Endometrial microvascular endothelial cells (primary cell): ENCODE measurements at regions not wholly inside any gene's neighbourhood (a gene's known extent, or its start where the extent isn't known, plus 50 kb on each side); places are given as distances from the start of the nearest gene placed in this dataset.

ENCODE experiments used
- in situ Hi-C: cut with HindIII; loops from 2 replicates; pipeline ENCODE4 v1.10.0; 2017; ENCODE audit warnings: low sequenced_read_pairs, low pct_unique_long_range_greater_than_20kb; ENCODE audit errors: inconsistent ontology term

GRCh38 chr7:4603843-4604231, 78.3 kb upstream of the FOXK1 start:
- in situ Hi-C loops = loop anchor here (10.0 kb wide), 1 partner anchor 141 kb away; no protein-coding TSS in a partner anchor

DNA sequence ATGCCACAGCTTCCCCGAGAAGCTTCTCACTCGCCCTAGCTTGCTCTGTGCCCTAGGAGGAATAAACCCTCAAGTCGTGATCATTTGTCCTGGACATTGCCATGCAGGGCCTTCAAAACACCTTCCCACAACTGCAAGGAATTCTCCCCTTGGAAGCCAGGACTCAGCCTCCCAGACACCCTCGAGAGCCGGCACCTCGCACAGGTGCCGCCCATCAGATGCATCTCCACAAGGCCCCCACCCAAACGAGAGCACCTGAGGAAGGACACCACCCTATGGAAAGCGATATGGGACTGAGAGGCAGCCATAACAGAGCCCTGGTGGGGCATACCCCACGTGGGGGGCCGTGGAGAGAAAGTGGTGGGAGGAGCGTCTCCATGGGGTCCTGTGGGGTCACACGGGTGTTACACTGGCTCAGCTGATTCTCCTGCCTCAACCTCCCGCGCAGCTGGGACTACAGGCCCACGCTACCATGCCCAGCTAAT, 77.6 kb upstream of the FOXK1 start:
- in situ Hi-C loops = loop anchor here (10.0 kb wide), 1 partner anchor 140 kb away; no protein-coding TSS in a partner anchor

DNA sequence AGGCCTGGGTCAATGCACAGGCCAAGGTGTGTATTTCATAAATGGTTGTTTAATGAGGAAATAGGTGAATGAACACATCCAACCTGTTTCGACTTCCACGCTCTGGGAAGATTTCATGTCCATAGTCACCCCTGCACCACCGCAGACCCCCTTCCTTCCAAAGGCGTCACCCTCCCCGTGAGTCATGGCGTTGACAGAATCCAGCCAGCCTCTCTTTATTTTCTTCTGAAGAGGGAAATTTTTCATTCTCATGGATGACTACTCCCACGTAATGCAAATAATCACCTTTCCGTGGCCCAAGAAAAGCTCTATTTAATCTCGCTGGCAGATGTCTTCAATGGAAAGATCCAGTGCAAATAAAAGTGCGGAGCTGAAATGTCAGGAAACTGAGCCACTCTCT, 75.3 kb upstream of the FOXK1 start:
- in situ Hi-C loops = loop anchor here (10.0 kb wide), 1 partner anchor 138 kb away; no protein-coding TSS in a partner anchor

- in situ Hi-C loops = loop anchor here (10.0 kb wide), 1 partner anchor 137 kb away; no protein-coding TSS in a partner anchor
These were observed 74.8 kb upstream of the FOXK1 start for GRCh38 chr7:4607311-4607729.

DNA sequence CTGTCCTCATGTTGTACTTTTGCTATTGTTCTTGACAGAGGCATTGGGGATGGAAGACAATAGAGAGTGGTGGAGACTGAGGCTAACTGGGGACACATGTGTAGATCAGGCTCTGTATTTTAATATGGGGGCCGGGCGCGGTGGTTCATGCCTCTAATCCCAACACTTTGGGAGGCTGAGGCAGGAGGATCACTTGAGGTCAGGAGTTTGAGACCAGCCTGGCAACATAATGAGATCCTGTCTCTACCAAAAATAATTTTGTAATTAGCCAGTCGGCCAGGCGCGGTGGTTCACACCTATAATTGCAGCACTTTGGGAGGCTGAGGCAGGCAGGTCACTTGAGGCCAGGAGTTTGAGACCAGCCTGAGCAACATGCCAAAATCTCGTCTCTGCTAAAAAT, 72.5 kb upstream of the FOXK1 start:
- in situ Hi-C loops = loop anchor here (10.0 kb wide), 1 partner anchor 135 kb away; no protein-coding TSS in a partner anchor

- in situ Hi-C loops = no loop called here
These were observed 71.2 kb upstream of the FOXK1 start for GRCh38 chr7:4610768-4611467.

GRCh38 chr7:4612237-4612636, 69.9 kb upstream of the FOXK1 start:
- in situ Hi-C loops = no loop called here

DNA sequence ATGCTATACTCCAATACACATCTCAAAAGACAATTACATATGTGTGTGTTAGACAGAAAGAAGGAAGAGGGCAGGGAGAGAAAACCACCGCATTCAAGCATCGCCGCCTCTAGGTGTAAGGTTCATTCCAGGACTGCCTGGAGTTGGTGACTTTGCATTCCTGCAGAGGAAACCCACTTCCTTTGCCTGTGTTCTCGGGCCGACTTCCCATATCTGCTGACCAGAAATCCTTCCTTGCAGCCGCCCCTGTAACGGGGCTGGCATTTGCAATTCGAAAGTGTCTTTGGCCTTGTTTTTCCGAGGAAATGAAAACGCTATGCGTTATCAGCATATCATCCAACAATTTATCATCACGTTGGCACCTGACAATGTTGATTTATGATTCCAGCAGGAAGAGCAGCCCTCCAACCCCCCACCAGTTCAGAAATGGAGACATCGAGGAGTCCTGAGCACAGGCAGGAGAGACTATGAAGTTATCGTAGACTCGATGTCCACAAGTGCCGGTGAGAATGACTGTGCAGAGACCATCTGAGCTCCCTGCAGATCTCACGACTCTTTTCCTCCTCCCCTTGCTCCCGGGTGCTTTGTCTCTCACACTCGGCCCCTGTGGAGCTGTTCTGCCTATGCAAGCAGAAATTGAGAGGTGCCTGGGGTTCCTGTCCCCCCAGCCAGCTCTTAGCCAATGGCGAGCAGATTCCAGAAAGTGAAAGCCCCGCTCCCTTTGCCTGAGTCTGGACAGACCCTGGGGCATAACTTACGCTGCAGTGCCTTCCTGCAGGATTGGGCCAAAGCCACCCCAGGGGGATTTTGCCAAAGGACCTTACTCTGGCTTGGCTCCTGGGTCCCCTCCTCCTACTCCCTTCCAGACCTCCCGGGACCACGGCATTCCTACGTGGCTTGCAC, 68.9 kb upstream of the FOXK1 start:
- in situ Hi-C loops = no loop called here

- in situ Hi-C loops = no loop called here
These were observed 68.1 kb upstream of the FOXK1 start for GRCh38 chr7:4613846-4614548.

DNA sequence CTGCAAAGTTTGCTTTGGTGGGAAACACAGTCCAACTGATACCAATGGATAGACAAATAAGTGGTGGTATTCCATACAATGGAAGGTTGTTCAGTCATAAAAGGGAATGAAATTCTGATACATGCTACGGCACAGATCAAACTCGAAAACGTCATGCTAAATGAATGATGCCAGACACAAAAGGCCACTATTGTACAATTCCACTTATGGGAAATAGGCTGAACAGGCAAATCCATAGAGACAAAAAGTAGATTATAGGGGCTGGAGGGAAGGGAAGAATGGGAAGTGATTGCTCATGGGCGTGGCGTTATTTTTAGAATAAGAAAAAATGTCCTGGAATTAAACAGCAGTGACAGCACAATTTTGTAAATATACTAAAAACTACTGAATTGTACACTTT, 66.0 kb upstream of the FOXK1 start:
- in situ Hi-C loops = no loop called here

- in situ Hi-C loops = no loop called here
These were observed 60.7 kb upstream of the FOXK1 start for GRCh38 chr7:4621396-4621795.

DNA sequence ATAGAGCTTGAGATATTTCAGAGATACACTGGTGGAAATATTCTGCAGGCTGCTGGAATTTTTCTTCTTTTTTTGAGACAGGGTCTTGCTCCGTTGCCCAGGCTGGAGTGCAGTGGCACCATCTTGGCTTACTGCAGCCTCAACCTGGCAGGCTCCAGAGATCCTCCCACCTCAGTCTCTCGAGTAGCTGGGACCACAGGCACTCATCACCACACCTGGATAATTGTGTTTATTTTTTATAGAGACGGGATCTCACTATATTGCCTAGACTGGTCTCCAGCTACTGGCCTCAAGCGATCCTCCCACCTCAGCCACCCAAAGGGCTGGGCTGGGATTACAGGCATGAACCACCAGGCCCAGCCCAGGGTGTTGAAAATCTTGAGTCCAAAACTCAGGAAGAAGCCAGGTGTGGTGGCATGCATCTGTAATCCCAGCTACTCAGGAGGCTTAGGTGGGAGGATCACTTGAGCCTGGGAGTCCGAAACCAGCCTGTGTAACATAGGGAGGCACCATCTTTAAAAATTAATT, 55.7 kb upstream of the FOXK1 start:
- in situ Hi-C loops = no loop called here

- in situ Hi-C loops = no loop called here
These were observed 52.7 kb upstream of the FOXK1 start for GRCh38 chr7:4629287-4629895.

DNA sequence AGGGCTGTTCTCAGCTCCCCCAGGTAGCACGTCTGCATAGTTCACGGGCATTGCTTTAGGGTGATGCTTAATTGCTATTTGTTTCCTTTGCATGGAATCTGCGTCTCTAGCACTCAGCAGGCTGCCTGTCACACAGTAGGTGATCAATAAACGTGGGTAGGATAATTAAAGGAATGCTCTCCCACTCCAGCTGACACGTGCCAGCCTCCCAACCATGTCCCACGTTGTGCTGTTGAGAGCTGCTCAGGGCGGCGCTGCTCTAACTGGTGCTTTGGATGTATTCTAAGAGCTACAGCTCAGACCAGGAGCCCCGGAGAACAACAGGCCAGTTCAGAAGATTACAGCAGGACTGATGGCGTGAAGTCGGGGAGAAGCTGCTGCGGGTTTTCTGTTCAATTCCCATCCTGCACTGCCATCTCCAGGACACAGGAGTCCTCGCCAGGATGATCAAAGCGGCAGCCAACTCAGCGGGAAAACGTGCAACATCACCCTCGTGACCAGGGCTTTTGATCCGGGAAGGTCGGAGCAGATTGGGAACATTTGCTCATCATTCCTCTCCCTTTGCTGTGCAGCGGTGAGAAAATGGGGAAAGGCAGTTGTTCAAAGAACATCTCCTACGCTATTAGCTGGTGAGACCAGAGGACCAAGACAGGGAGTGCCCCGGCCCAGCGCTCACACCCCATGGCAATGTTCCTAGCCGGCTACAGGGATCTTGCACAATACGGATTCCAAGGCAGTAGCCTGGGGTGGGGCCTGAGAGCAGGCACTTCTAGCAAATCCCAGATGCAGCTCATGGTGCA, 50.5 kb upstream of the FOXK1 start:
- in situ Hi-C loops = no loop called here
